ENCODE measurements at regions not wholly inside any gene's neighbourhood (a gene's known extent, or its start where the extent isn't known, plus 50 kb on each side); places are given as distances from the start of the nearest gene placed in this dataset.

GRCh38 chr5:93807846-93808245 is 66.4 kb upstream of the POU5F2 start:
- Mint-ChIP-seq H3K27ac (no peak overlapping the region), H3K27me3 (no peaks in the 10 kb centered on the region), H3K9me3 (no peaks in the 10 kb centered on the region), H3K36me3 (no peaks in the 10 kb centered on the region), H3K4me1 (no peaks in the 10 kb centered on the region), H3K4me3 (no peak overlapping the region)
- DNase-seq (no peak), ATAC-seq (ENCODE audit: low read depth) (no peak)
- POLR2A ChIA-PET = no interaction called here

- Mint-ChIP-seq H3K36me3 (no peaks in the 10 kb centered on the region), H3K27me3 (no peaks in the 10 kb centered on the region), H3K4me1 (no peaks in the 10 kb centered on the region), H3K9me3 (no peaks in the 10 kb centered on the region), H3K4me3 (no peak overlapping the region), H3K27ac (no peak overlapping the region)
- DNase-seq (no peak), ATAC-seq (ENCODE audit: low read depth) (no peak)
- POLR2A ChIA-PET = no interaction called here
Measured at GRCh38 chr5:93805616-93806379, 64.4 kb upstream of the POU5F2 start.

GRCh38 chr5:93800988-93801811 is 59.8 kb upstream of the POU5F2 start:
- no peak for ATAC-seq (ENCODE audit: low read depth)
- H3K4me3 Mint-ChIP-seq = no peak overlapping the region
- POLR2A ChIA-PET = no interaction called here
- no peaks in the 10 kb centered on the region for H3K4me1 Mint-ChIP-seq
- no peaks in the 10 kb centered on the region for H3K9me3 Mint-ChIP-seq
- H3K27ac Mint-ChIP-seq = no peak overlapping the region
- no peaks in the 10 kb centered on the region for H3K27me3 Mint-ChIP-seq
- DNase-seq = no peak
- no peaks in the 10 kb centered on the region for H3K36me3 Mint-ChIP-seq

GRCh38 chr5:93794954-93795353 is 53.6 kb upstream of the POU5F2 start:
- H3K9me3 Mint-ChIP-seq = no peaks in the 10 kb centered on the region
- H3K27ac Mint-ChIP-seq = no peak overlapping the region
- DNase-seq (no peak), ATAC-seq (ENCODE audit: low read depth) (no peak)
- peaks cover 5% of the 10 kb centered on the region for H3K36me3 Mint-ChIP-seq
- H3K4me1 Mint-ChIP-seq = no peaks in the 10 kb centered on the region
- H3K27me3 Mint-ChIP-seq = no peaks in the 10 kb centered on the region
- no peak overlapping the region for H3K4me3 Mint-ChIP-seq
- POLR2A ChIA-PET = no interaction called here

GRCh38 chr5:93793159-93793781 is 51.9 kb upstream of the POU5F2 start:
- Mint-ChIP-seq H3K36me3 (peaks cover 5% of the 10 kb centered on the region), H3K27ac (no peak overlapping the region), H3K9me3 (no peaks in the 10 kb centered on the region), H3K4me3 (no peak overlapping the region), H3K27me3 (no peaks in the 10 kb centered on the region), H3K4me1 (no peaks in the 10 kb centered on the region)
- POLR2A ChIA-PET = no interaction called here
- DNase-seq (no peak), ATAC-seq (ENCODE audit: low read depth) (no peak)

GRCh38 chr5:93791518-93791972 is 50.1 kb upstream of the POU5F2 start:
- H3K27ac Mint-ChIP-seq = no peak overlapping the region
- peaks cover 5% of the 10 kb centered on the region for H3K36me3 Mint-ChIP-seq
- H3K9me3 Mint-ChIP-seq = no peaks in the 10 kb centered on the region
- no peak overlapping the region for H3K4me3 Mint-ChIP-seq
- no peaks in the 10 kb centered on the region for H3K4me1 Mint-ChIP-seq
- DNase-seq (no peak), ATAC-seq (ENCODE audit: low read depth) (no peak)
- no peaks in the 10 kb centered on the region for H3K27me3 Mint-ChIP-seq
- POLR2A ChIA-PET = no interaction called here

Data from activated naive CD8-positive, alpha-beta T cell treated with anti-CD3 and anti-CD28 coated beads, Interleukin-2, amount 10 ng/mL, durations not matched to agents 7 days and 5 days (primary cell).